A673 (cell line): ENCODE measurements at regions not wholly inside any gene's neighbourhood (a gene's known extent, or its start where the extent isn't known, plus 50 kb on each side); places are given as distances from the start of the nearest gene placed in this dataset.

ENCODE experiments used
- BruUV-seq: library from RNA; stranded (reverse); fragments of 400-500 nt; replicated peaks from 2 replicates; lab custom pipeline; 2021; lab: Mats Ljungman, UMichigan
- CTCF ChIA-PET: fragments of 300-600 bp; sonication (Branson Sonifier 250); formaldehyde crosslinking; loops from one replicate; lab custom pipeline; 2022; ENCODE audit warnings: antibody characterized with exemption; lab: Charles Lee
- POLR2A ChIA-PET: fragments of 300-600 bp; sonication (Branson Sonifier 250); formaldehyde crosslinking; loops from one replicate; lab custom pipeline; 2022; ENCODE audit warnings: antibody characterized with exemption; ENCODE audit not compliant: low non-redundant PET; lab: Charles Lee
- DNase-seq: peaks from one replicate; pipeline ENCODE4 v3.0.0-alpha.2; 2015; ENCODE audit warnings: low spot score
- H3K27ac ChIP-seq: fragments of 200-600 bp; sonication (generic); 2 replicates; pipeline ENCODE4 v1.5.1; 2016; ENCODE audit warnings: mixed run types, low read depth, mild to moderate bottlenecking, mixed read lengths, antibody characterized with exemption, low read length; ENCODE audit not compliant: poor library complexity, severe bottlenecking
- H3K27me3 ChIP-seq: fragments of 200-600 bp; sonication (generic); replicated peaks from 2 replicates; pipeline ENCODE4 v1.6.1; 2017; ENCODE audit warnings: mixed run types, low read depth, mild to moderate bottlenecking, mixed read lengths, antibody characterized with exemption, low read length; ENCODE audit not compliant: insufficient read depth, poor library complexity
- H3K36me3 ChIP-seq: fragments of 200-600 bp; sonication (generic); 2 replicates; pipeline ENCODE4 v1.6.1; 2016; ENCODE audit warnings: mixed run types, mild to moderate bottlenecking, mixed read lengths, antibody characterized with exemption, low read length; ENCODE audit not compliant: insufficient read depth, poor library complexity, severe bottlenecking
- H3K4me1 ChIP-seq: fragments of 200-600 bp; sonication (generic); 2 replicates; pipeline ENCODE4 v1.6.1; 2017; ENCODE audit warnings: mixed run types, mild to moderate bottlenecking, mixed read lengths, antibody characterized with exemption, low read length; ENCODE audit not compliant: insufficient read depth, poor library complexity, severe bottlenecking
- H3K4me3 ChIP-seq: fragments of 200-600 bp; sonication (generic); 2 replicates; pipeline ENCODE4 v1.5.1; 2016; ENCODE audit warnings: low read depth, mixed run types, mild to moderate bottlenecking, mixed read lengths, low read length; ENCODE audit not compliant: poor library complexity, severe bottlenecking
- H3K9me3 ChIP-seq: fragments of 200-600 bp; sonication (generic); 2 replicates; pipeline ENCODE4 v1.6.1; 2016; ENCODE audit warnings: mixed run types, low read depth, mild to moderate bottlenecking, mixed read lengths, antibody characterized with exemption, low read length; ENCODE audit not compliant: poor library complexity, severe bottlenecking
- CTCF ChIP-seq: fragments of 300-800, 200-600 bp; sonication (generic); conservative IDR thresholded peaks from 2 replicates; pipeline ENCODE4 v1.5.1; 2017; ENCODE audit warnings: low read depth, mild to moderate bottlenecking, antibody characterized with exemption, low read length, moderate library complexity, mixed read lengths
- EZH2 ChIP-seq: fragments of 200-600 bp; sonication (generic); IDR thresholded peaks from 2 replicates; pipeline ENCODE4 v1.6.1; 2017; ENCODE audit warnings: borderline replicate concordance, low read depth, mild to moderate bottlenecking, mixed read lengths, antibody characterized with exemption, low read length; ENCODE audit not compliant: poor library complexity, severe bottlenecking
- intact Hi-C: fragments of 100-400 bp; cut with micrococcal nuclease; formaldehyde crosslinking; loops from one replicate; pipeline ENCODE4 v1.10.0; 2022; ENCODE audit not compliant: unreplicated experiment

- Histone ChIP-seq H3K27ac (no peak overlapping the region), H3K4me3 (no peak overlapping the region), H3K36me3 (no peaks in the 10 kb centered on the region), H3K27me3 (peaks cover 17% of the 10 kb centered on the region), H3K9me3 (no peaks in the 10 kb centered on the region), H3K4me1 (no peaks in the 10 kb centered on the region)
- TF ChIP-seq EZH2, result no peak
- TF ChIP-seq CTCF, result no peak
- intact Hi-C loops, result no loop called here
- BruUV-seq, result no TSS peak
- DNase-seq, result no peak
- POLR2A ChIA-PET, result no interaction called here
- CTCF ChIA-PET, result no interaction called here
Measured at GRCh38 chr19:42652021-42652420, 57.3 kb upstream of the CEACAM8 start.
